LNCAP (cell line): ENCODE measurements at regions not wholly inside any gene's neighbourhood (a gene's known extent, or its start where the extent isn't known, plus 50 kb on each side); places are given as distances from the start of the nearest gene placed in this dataset.

Experiments used
- TF ChIP-seq, protein P1 (sequence below): fragments of 450-650 bp; IDR thresholded peaks from 2 replicates; pipeline ENCODE4 v1.5.1; 2017; ENCODE audit warnings: mild to moderate bottlenecking

DNA sequence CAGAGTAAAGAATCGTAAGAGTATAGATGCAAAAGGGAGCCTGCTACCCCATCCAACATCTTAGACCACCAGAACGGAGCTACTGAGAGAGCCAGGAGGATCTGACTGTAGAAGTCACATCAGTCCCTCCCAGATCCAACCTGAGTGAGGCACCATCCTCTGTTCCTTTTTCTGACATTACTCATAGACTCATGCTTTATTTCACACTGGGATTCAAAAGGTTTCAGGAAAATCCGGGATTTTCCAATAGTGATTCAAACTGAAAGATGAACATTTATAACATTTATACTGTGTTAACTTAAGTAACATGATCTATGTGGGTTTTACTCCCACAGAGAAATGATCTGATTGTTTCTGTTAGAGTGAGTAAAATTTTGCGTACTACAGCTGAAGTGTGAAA is 868.6 kb upstream of the GJE1 start:
- TF ChIP-seq, protein P1, sequence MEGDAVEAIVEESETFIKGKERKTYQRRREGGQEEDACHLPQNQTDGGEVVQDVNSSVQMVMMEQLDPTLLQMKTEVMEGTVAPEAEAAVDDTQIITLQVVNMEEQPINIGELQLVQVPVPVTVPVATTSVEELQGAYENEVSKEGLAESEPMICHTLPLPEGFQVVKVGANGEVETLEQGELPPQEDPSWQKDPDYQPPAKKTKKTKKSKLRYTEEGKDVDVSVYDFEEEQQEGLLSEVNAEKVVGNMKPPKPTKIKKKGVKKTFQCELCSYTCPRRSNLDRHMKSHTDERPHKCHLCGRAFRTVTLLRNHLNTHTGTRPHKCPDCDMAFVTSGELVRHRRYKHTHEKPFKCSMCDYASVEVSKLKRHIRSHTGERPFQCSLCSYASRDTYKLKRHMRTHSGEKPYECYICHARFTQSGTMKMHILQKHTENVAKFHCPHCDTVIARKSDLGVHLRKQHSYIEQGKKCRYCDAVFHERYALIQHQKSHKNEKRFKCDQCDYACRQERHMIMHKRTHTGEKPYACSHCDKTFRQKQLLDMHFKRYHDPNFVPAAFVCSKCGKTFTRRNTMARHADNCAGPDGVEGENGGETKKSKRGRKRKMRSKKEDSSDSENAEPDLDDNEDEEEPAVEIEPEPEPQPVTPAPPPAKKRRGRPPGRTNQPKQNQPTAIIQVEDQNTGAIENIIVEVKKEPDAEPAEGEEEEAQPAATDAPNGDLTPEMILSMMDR: no peak

DNA sequence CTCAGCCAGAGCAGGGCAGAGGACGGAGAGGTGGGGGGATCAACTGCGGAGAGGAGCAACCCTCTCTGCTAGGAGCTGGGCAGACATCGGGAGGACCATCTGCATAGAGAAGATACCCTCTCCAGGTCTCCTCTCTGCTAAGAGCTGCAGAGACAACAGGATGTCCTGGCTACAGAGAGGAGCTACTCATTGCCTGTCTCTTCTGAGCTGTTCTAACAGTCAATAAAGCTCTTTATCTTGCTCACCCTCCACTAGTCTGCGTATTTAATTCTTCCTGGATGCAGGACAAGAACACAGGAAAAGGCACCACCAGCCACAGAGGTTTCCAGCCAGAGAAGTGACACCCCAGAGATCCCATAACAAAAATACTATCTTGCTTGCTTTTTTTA is 871.1 kb upstream of the GJE1 start:
- TF ChIP-seq, protein P1: no peak

DNA sequence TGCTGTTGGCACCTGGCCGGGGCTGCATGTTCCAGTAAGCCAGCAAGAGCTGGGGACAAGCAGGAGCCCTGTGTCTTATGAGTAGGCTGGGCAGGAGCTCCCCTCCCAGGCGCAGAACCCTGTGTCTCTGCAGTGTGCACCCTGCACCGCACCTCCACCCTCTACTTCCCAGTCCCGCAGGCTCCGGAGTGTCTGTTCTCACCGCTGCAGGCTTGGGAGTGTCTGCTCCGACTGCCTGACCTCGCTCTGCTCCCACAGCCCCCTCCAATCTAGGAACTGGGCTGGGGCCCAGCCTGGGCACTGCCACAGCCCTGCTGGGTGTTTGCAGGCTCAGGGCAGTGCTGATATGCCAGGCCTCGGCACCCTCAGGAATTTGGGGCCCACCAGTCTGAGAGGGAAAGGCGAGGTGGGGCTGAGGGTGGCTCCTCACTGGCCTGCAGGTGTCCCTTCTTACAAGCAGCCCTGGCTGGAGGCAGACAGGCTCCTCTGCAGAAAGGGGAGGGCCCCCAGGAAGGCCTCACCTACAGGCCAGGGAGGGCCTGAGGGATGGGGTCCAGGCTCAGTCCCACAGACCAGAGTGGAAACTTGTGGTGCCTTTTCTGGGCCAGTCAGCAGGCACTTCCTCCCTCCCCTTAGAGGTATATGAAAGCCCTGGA is 871.6 kb upstream of the GJE1 start:
- TF ChIP-seq, protein P1: no peak

DNA sequence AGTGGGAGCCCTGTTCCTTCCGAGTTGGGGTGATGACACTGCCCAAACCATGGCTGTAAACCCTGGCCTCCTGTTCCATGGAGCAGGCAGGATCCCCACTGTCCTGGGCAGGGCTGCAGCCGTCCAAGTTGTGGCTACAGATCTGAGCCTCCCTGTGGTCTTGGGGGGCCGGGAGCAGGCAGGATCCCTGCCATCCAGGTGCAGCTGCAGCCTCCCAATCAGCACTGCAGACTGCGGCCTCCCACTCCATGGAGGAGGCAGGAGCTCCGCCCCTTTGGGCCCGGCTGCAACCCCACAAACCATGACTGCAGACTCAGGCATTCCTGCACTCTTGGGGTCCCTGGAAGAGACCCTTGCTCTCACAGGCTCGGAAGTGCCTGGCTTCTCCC is 872.1 kb upstream of the GJE1 start:
- TF ChIP-seq, protein P1: no peak

DNA sequence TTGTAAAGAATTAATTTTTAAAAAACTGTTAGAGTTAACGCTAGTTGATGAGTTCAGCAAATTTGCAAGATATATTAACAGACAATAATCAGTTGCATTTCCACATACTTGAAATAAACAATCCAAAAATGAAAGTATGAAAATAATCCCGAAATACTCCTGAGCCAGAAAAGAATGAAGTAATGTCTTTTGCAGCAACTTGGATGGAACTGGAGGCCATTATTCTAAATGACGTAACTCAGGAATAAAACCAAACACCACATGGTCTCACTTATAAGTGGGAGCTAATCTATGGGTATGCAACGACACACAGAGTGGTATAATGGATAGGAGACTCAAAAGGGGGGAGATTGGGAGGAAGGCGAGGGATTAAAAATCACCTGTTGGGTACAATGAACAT is 872.9 kb upstream of the GJE1 start:
- TF ChIP-seq, protein P1: no peak

DNA sequence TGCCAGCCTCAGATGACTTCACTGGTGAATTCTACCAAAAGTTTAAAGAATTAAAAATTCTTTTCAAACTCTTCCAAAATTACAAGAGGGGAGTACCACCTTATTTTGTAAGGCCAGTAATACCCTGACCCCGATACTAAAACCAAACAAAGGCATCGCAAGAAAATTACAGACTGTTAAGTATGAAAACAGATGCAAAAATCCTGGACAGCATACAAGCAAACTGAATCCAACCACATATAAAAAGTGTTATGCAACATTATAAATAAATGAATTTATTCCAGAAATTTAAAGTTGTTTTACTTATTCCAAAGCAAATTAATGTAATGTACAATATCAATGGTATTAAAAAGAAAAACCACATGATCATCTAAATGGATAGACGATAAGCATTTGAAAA is 873.6 kb upstream of the GJE1 start:
- TF ChIP-seq, protein P1: no peak

DNA sequence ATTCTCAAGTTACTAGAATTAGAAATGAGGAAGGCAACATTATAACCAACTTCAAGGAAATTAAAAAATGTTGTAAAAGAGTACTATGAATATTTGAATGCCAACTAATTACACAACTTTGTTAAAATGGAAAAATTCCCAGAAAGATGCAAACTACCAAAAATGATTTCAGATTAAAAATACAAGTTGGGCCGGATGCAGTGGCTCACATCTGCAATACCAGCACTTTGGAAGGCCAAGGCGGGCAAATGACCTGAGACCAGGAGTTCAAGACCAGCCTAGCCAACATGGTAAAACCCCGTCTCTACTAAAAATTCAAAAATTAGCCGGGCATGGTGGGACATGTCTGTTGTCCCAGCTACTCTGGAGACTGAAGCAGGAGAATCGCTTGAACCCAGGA is 874.2 kb upstream of the GJE1 start:
- TF ChIP-seq, protein P1: no peak

DNA sequence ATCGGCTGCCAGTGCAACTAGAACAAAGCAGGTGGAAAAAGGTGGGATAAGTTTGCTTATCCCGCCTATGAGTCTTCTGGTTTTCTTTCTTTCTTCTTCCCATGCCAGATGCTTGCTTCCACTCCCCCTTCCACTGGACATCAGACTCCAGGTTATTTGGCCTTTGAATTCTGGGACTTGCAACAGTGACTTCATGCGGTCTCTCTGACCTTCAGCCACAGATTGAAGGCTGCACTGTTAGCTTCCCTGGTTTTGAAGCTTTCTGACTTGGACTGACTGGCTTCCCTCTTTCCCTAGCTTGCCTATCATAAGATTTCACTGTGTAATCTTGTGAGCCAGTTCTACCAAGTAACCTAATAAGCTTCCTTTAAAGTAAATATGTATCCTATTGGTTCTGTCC is 878.4 kb upstream of the GJE1 start:
- TF ChIP-seq, protein P1: no peak
